Vagina (tissue), 2 donors: ENCODE measurements at regions not wholly inside any gene's neighbourhood (a gene's known extent, or its start where the extent isn't known, plus 50 kb on each side); places are given as distances from the start of the nearest gene placed in this dataset.

Source experiments
- CTCF ChIP-seq, 3 experiments: fragments of 450-650 bp in 2 of 3; fragments of 200-600 bp in 1 of 3; sonication (generic) in 1 of 3; IDR thresholded peaks; one replicate each; pipeline ENCODE4 v1.5.1; 2017 to 2019; ENCODE audit warnings: antibody characterized with exemption in 3 of 3, mild to moderate bottlenecking in 2 of 3, moderate library complexity in 2 of 3
- POLR2AphosphoS5 ChIP-seq, 2 donors: sonication (generic); formaldehyde crosslinking; IDR thresholded peaks; one replicate each; pipeline ENCODE4 v1.9.0; 2017; ENCODE audit warnings: antibody characterized with exemption in 2 of 2, mild to moderate bottlenecking in 2 of 2, low read depth in 1 of 2; ENCODE audit not compliant: insufficient read depth in 1 of 2

- TF ChIP-seq POLR2AphosphoS5 (IDR thresholded peaks at IDR 0.05; ENCODE audit: insufficient read depth in 1 of 2, low read depth in 1 of 2) = no peak
- TF ChIP-seq CTCF (IDR thresholded peaks at IDR 0.05) = no peak
Measured at GRCh38 chr2:236857781-236858180, 227.9 kb upstream of the COPS8 start.
